Hepatocyte (in vitro differentiated cells): ENCODE measurements at regions not wholly inside any gene's neighbourhood (a gene's known extent, or its start where the extent isn't known, plus 50 kb on each side); places are given as distances from the start of the nearest gene placed in this dataset.

Experiments
- DNase-seq: peaks from one replicate; pipeline ENCODE4 v3.0.0-alpha.2; 2016; ENCODE audit warnings: low spot score
- H2AFZ ChIP-seq: fragments of 200-600 bp; sonication (generic); 2 replicates; pipeline ENCODE4 v1.6.0; 2016; ENCODE audit warnings: antibody characterized with exemption, mild to moderate bottlenecking
- H3K27ac ChIP-seq: fragments of 200-600 bp; sonication (generic); 2 replicates; pipeline ENCODE4 v1.5.1; 2016; ENCODE audit warnings: mild to moderate bottlenecking
- H3K27me3 ChIP-seq: fragments of 200-600 bp; sonication (generic); 2 replicates; pipeline ENCODE4 v1.6.1; 2016
- H3K36me3 ChIP-seq: fragments of 200-600 bp; sonication (generic); replicated peaks from 2 replicates; pipeline ENCODE4 v1.5.1; 2016; ENCODE audit warnings: low read depth; ENCODE audit not compliant: insufficient read depth
- H3K4me1 ChIP-seq: fragments of 200-600 bp; sonication (generic); 2 replicates; pipeline ENCODE4 v1.5.1; 2016; ENCODE audit warnings: mild to moderate bottlenecking, moderate library complexity; ENCODE audit not compliant: insufficient read depth
- H3K4me2 ChIP-seq: fragments of 200-600 bp; sonication (generic); 2 replicates; pipeline ENCODE4 v1.6.0; 2016
- H3K4me3 ChIP-seq: fragments of 200-600 bp; sonication (generic); 2 replicates; pipeline ENCODE4 v1.5.1; 2016; ENCODE audit warnings: mild to moderate bottlenecking
- H3K79me2 ChIP-seq: fragments of 200-600 bp; sonication (generic); 2 replicates; pipeline ENCODE4 v1.6.0; 2017; ENCODE audit warnings: mild to moderate bottlenecking
- H3K9me2 ChIP-seq: fragments of 200-600 bp; sonication (generic); replicated peaks from 2 replicates; pipeline ENCODE4 v1.6.0; 2017; ENCODE audit warnings: mild to moderate bottlenecking; ENCODE audit not compliant: insufficient read depth
- H3K9me3 ChIP-seq: fragments of 200-600 bp; sonication (generic); 2 replicates; pipeline ENCODE4 v1.5.1; 2016; ENCODE audit warnings: low read depth, mild to moderate bottlenecking
- H4K20me1 ChIP-seq: fragments of 200-600 bp; sonication (generic); 2 replicates; pipeline ENCODE4 v1.6.0; 2016; ENCODE audit warnings: mild to moderate bottlenecking; ENCODE audit not compliant: insufficient read depth, poor library complexity, severe bottlenecking
- CTCF ChIP-seq: fragments of 200-600 bp; sonication (generic); IDR thresholded peaks from 2 replicates; pipeline ENCODE4 v1.5.1; 2016; ENCODE audit warnings: antibody characterized with exemption, mild to moderate bottlenecking; ENCODE audit not compliant: poor library complexity
- EZH2 ChIP-seq: fragments of 200-600 bp; sonication (generic); IDR thresholded peaks from 2 replicates; pipeline ENCODE4 v1.6.1; 2016; ENCODE audit warnings: antibody characterized with exemption, mild to moderate bottlenecking, borderline replicate concordance
- EZH2phosphoT487 ChIP-seq: fragments of 200-600 bp; sonication (generic); IDR thresholded peaks from one replicate; pipeline ENCODE4 v1.6.1; 2018; ENCODE audit warnings: antibody characterized with exemption, mild to moderate bottlenecking, low read depth, moderate library complexity; ENCODE audit not compliant: unreplicated experiment, severe bottlenecking
- WGBS: methylation state at CpG from one replicate; pipeline ENCODE4 v1.1.6; 2016; ENCODE audit warnings: low lambda C conversion rate; ENCODE audit errors: missing lambda C conversion rate; 5-methylcytosine and 5-hydroxymethylcytosine counted together

GRCh38 chr3:88955274-88955673 lies 152.1 kb upstream of the EPHA3 start:
- H3K27ac ChIP-seq: no peak overlapping the region
- no peak for DNase-seq
- WGBS: 78% methylated on average over 8 of the region's 8 CpGs

DNA sequence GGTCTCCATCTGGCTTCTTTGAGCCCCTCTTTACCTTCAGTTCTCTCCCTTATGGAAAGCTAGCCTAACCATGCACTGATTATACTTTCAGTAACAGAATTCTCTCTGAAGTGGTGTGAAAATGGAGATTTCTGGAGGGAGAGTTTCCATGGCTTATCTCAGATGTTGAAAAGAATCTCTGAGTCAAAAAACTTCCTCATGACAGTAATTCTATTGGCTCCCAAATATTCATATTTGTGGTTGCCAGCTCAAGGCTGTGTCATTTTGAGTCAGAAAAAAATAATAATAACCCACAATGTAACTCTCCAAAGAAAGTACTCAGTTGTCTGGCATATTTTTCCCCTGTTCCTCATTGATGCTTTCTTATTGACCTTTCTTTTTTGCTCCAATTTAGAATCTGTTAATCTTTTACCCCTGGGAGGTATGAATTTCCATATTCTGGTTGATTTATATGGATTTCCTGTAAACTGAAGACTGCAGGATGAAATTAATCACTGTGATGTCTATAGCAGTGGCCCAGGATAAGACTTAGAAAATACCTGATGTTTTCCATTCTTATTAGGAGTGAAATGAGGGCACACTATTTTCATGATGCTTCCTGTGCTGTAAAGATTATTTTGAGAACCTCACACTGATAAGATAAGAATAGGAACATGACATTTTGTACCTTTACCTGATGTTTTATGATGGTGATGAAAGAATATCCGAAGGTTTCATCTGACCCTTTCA lies 149.5 kb upstream of the EPHA3 start:
- no peaks in the 10 kb centered on the region for H3K27me3 ChIP-seq
- TF ChIP-seq CTCF (no peak), EZH2 (no peak), EZH2phosphoT487 (no peak)
- no peaks in the 10 kb centered on the region for H3K9me2 ChIP-seq
- H3K79me2 ChIP-seq: no peaks in the 10 kb centered on the region
- H3K27ac ChIP-seq: no peak overlapping the region
- H3K4me2 ChIP-seq: no peak overlapping the region
- no peak overlapping the region for H2AFZ ChIP-seq
- no peak for DNase-seq
- no peaks in the 10 kb centered on the region for H3K9me3 ChIP-seq
- no peaks in the 10 kb centered on the region for H3K4me1 ChIP-seq
- 53% methylated on average over 1 of the region's 1 CpG for WGBS
- no peaks in the 10 kb centered on the region for H3K36me3 ChIP-seq
- H4K20me1 ChIP-seq: no peaks in the 10 kb centered on the region
- no peak overlapping the region for H3K4me3 ChIP-seq

More at GRCh38 chr3:88955274-88955673, 152.1 kb upstream of the EPHA3 start:
- no peak overlapping the region for H3K4me3 ChIP-seq
- no peaks in the 10 kb centered on the region for H3K36me3 ChIP-seq
- H3K9me2 ChIP-seq: no peaks in the 10 kb centered on the region
- no peaks in the 10 kb centered on the region for H4K20me1 ChIP-seq
- no peaks in the 10 kb centered on the region for H3K27me3 ChIP-seq
- H3K79me2 ChIP-seq: no peaks in the 10 kb centered on the region
- TF ChIP-seq EZH2phosphoT487 (no peak), CTCF (no peak), EZH2 (no peak)
- H3K9me3 ChIP-seq: no peaks in the 10 kb centered on the region
- H3K4me2 ChIP-seq: no peak overlapping the region
- no peak overlapping the region for H2AFZ ChIP-seq
- no peaks in the 10 kb centered on the region for H3K4me1 ChIP-seq

GRCh38 chr3:88960019-88960418 lies 147.4 kb upstream of the EPHA3 start:
- Histone ChIP-seq H3K79me2 (no peaks in the 10 kb centered on the region), H3K36me3 (no peaks in the 10 kb centered on the region), H3K9me3 (no peaks in the 10 kb centered on the region), H2AFZ (no peak overlapping the region), H3K27ac (no peak overlapping the region), H3K4me2 (no peak overlapping the region), H3K4me1 (no peaks in the 10 kb centered on the region), H3K9me2 (no peaks in the 10 kb centered on the region), H3K4me3 (no peak overlapping the region), H4K20me1 (no peaks in the 10 kb centered on the region), H3K27me3 (no peaks in the 10 kb centered on the region)
- TF ChIP-seq EZH2 (no peak), CTCF (no peak), EZH2phosphoT487 (no peak)
- no peak for DNase-seq
- WGBS: 83% methylated on average over 3 of the region's 3 CpGs

GRCh38 chr3:88963003-88963402 lies 144.4 kb upstream of the EPHA3 start:
- H3K27me3 ChIP-seq: no peaks in the 10 kb centered on the region
- no peaks in the 10 kb centered on the region for H3K79me2 ChIP-seq
- no peaks in the 10 kb centered on the region for H4K20me1 ChIP-seq
- no peak for TF ChIP-seq EZH2
- TF ChIP-seq CTCF: no peak
- no peaks in the 10 kb centered on the region for H3K9me3 ChIP-seq
- no peak overlapping the region for H3K27ac ChIP-seq
- H3K9me2 ChIP-seq: no peaks in the 10 kb centered on the region
- no peaks in the 10 kb centered on the region for H3K36me3 ChIP-seq
- no peak overlapping the region for H2AFZ ChIP-seq
- H3K4me1 ChIP-seq: no peaks in the 10 kb centered on the region
- DNase-seq: no peak
- no peak overlapping the region for H3K4me3 ChIP-seq
- no peak overlapping the region for H3K4me2 ChIP-seq
